Mesenchymal stem cell (in vitro differentiated cells and primary cell): ENCODE measurements at regions not wholly inside any gene's neighbourhood (a gene's known extent, or its start where the extent isn't known, plus 50 kb on each side); places are given as distances from the start of the nearest gene placed in this dataset.

Source experiments
- DNase-seq: peaks from one replicate; pipeline ENCODE4 v3.0.0-alpha.2; 2013
- H2AFZ ChIP-seq: one replicate; pipeline ENCODE4 v1.6.1; 2013; ENCODE audit warnings: low read depth, mild to moderate bottlenecking, control low read depth, inconsistent platforms, low read length, moderate library complexity
- H2AK5ac ChIP-seq: 2 replicates; pipeline ENCODE4 v1.6.1; 2013; ENCODE audit warnings: low read length, moderate library complexity, mild to moderate bottlenecking, inconsistent platforms; ENCODE audit not compliant: severe bottlenecking
- H2BK120ac ChIP-seq: one replicate; pipeline ENCODE4 v1.6.1; 2013; ENCODE audit warnings: low read depth, mild to moderate bottlenecking, inconsistent platforms, low read length, moderate library complexity
- H2BK12ac ChIP-seq, 2 experiments: one replicate each; pipeline ENCODE4 v1.6.1; 2013; ENCODE audit warnings: inconsistent platforms in 2 of 2, low read length in 2 of 2, mild to moderate bottlenecking in 2 of 2, moderate library complexity in 2 of 2, control low read depth in 1 of 2
- H2BK15ac ChIP-seq: one replicate; pipeline ENCODE4 v1.6.1; 2013; ENCODE audit warnings: mild to moderate bottlenecking, low read depth, inconsistent platforms; ENCODE audit not compliant: poor library complexity, severe bottlenecking
- H2BK5ac ChIP-seq: 2 replicates; pipeline ENCODE4 v1.6.1; 2013; ENCODE audit warnings: low read depth, mild to moderate bottlenecking, low read length, control low read depth, inconsistent platforms; ENCODE audit not compliant: poor library complexity, severe bottlenecking
- H3K14ac ChIP-seq, 2 experiments: one replicate each; pipeline ENCODE4 v1.6.1; 2013; ENCODE audit warnings: inconsistent platforms in 2 of 2, low read length in 2 of 2, control low read depth in 1 of 2, mild to moderate bottlenecking in 1 of 2, moderate library complexity in 1 of 2
- H3K18ac ChIP-seq, 2 experiments: one replicate each; pipeline ENCODE4 v1.6.1; 2013; ENCODE audit warnings: inconsistent platforms in 2 of 2, low read length in 2 of 2, control low read depth in 1 of 2, low read depth in 1 of 2, mild to moderate bottlenecking in 1 of 2
- H3K23ac ChIP-seq, 2 experiments: one replicate each; pipeline ENCODE4 v1.6.1; 2013; ENCODE audit warnings: inconsistent platforms in 2 of 2, low read length in 2 of 2, mild to moderate bottlenecking in 2 of 2, moderate library complexity in 2 of 2, control low read depth in 1 of 2
- H3K27ac ChIP-seq: 2 replicates; pipeline ENCODE4 v1.5.1; 2013; ENCODE audit warnings: mild to moderate bottlenecking, moderate library complexity, low read length, control low read depth, inconsistent platforms; ENCODE audit not compliant: poor library complexity, severe bottlenecking
- H3K27me3 ChIP-seq, 2 experiments: 2 replicates each; pipeline versions ENCODE4 v1.6.1 to v1.7.0; 2013; ENCODE audit warnings: low read length in 2 of 2, mild to moderate bottlenecking in 2 of 2, moderate library complexity in 2 of 2, control low read depth in 1 of 2, inconsistent platforms in 1 of 2; ENCODE audit not compliant: control insufficient read depth in 1 of 2, insufficient read depth in 1 of 2
- H3K36me3 ChIP-seq, 2 experiments: 2 replicates each; pipeline versions ENCODE4 v1.6.1 to v1.7.0; 2013; ENCODE audit warnings: low read length in 2 of 2, control low read depth in 1 of 2, inconsistent platforms in 1 of 2, low read depth in 1 of 2, mild to moderate bottlenecking in 1 of 2; ENCODE audit not compliant: insufficient read depth in 2 of 2, control insufficient read depth in 1 of 2
- H3K4ac ChIP-seq, 2 experiments: one replicate each; pipeline ENCODE4 v1.6.1; 2013; ENCODE audit warnings: inconsistent platforms in 2 of 2, low read length in 2 of 2, mild to moderate bottlenecking in 2 of 2, moderate library complexity in 2 of 2, control low read depth in 1 of 2, low read depth in 1 of 2
- H3K4me1 ChIP-seq: 2 replicates; pipeline ENCODE4 v1.6.1; 2013; ENCODE audit warnings: low read depth, low read length, control low read depth; ENCODE audit not compliant: control insufficient read depth, insufficient read depth
- H3K4me2 ChIP-seq: 2 replicates; pipeline ENCODE4 v1.6.1; 2013; ENCODE audit warnings: low read length, mild to moderate bottlenecking, inconsistent platforms; ENCODE audit not compliant: poor library complexity, severe bottlenecking
- H3K4me3 ChIP-seq, 2 experiments: 2 replicates each; pipeline versions ENCODE4 v1.5.1 to v1.7.0; 2013; ENCODE audit warnings: low read length in 2 of 2, mild to moderate bottlenecking in 2 of 2, control low read depth in 1 of 2, low read depth in 1 of 2; ENCODE audit not compliant: insufficient read depth in 1 of 2
- H3K79me1 ChIP-seq: replicated peaks from 2 replicates; pipeline ENCODE4 v1.6.1; 2013; ENCODE audit warnings: mild to moderate bottlenecking, control low read depth, low read length, inconsistent platforms; ENCODE audit not compliant: poor library complexity, severe bottlenecking
- H3K9ac ChIP-seq: 2 replicates; pipeline ENCODE4 v1.7.0; 2013; ENCODE audit warnings: mild to moderate bottlenecking, low read length, moderate library complexity
- H3K9me3 ChIP-seq: 2 replicates; pipeline ENCODE4 v1.7.0; 2013; ENCODE audit warnings: mild to moderate bottlenecking, low read length; ENCODE audit not compliant: control insufficient read depth
- H4K8ac ChIP-seq: one replicate; pipeline ENCODE4 v1.6.1; 2013; ENCODE audit warnings: inconsistent platforms, mild to moderate bottlenecking, low read length, moderate library complexity
- H4K91ac ChIP-seq: one replicate; pipeline ENCODE4 v1.6.1; 2013; ENCODE audit warnings: mild to moderate bottlenecking, low read length, inconsistent platforms
- WGBS: methylation state at CpG from one replicate; pipeline ENCODE4 v1.1.7; 2013; ENCODE audit warnings: mixed read lengths; 5-methylcytosine and 5-hydroxymethylcytosine counted together

DNA sequence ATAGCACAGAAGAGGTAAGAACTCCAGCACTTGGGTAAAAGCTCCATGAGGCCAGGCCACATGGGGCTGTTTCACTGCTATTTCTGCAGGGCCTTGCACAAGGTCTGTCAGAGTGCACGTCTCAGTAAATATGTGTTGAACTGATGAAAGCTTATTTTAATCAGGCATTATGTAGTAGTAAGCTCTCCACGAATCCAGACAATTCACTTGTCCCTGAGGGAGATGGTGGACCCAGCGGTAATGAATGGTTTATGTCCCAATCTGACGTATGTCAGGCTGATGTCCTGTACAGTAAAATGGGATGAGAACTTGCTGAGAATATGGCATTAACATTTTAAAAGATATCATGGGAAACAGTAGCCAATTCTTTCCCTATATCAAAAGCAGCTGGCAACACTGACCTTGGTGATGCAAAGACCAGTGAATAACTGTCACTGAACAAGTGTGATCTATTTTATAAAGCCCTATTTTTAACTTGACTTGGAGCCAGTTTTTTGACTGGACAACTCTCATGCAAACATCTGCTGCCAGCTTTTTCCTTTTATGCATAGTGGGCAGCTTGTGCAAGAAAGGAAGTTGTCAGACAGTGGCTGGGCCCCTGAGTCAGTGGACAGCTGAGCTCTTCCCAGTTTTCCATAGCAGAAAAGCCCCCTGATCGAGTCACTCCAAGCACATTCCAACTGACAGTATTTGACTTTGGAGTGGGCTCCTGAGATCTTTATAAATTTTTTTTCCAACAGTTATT, 519.8 kb upstream of the MDFIC2 start:
- H4K8ac ChIP-seq: no peak overlapping the region
- DNase-seq: peak; percentile 86
- no peaks in the 10 kb centered on the region for H3K9me3 ChIP-seq
- H2BK12ac ChIP-seq: no peak overlapping the region
- WGBS: 90% methylated on average over 4 of the region's 5 CpGs
- no peak overlapping the region for H3K18ac ChIP-seq
- no peak overlapping the region for H3K4ac ChIP-seq
- H3K4me2 ChIP-seq: no peak overlapping the region
- H3K4me3 ChIP-seq: no peak overlapping the region
- no peak overlapping the region for H2AFZ ChIP-seq
- no peak overlapping the region for H2BK15ac ChIP-seq
- peaks cover 2% of the 10 kb centered on the region for H3K4me1 ChIP-seq
- H3K27ac ChIP-seq: peak overlapping the region; percentile 48
- no peak overlapping the region for H4K91ac ChIP-seq
- H3K79me1 ChIP-seq: no peaks in the 10 kb centered on the region
- no peak overlapping the region for H2BK5ac ChIP-seq
- no peak overlapping the region for H3K23ac ChIP-seq
- H3K36me3 ChIP-seq: no peaks in the 10 kb centered on the region
- H3K27me3 ChIP-seq: no peaks in the 10 kb centered on the region
- H3K9ac ChIP-seq: peak overlapping the region; percentile 79
- H3K14ac ChIP-seq: no peak overlapping the region
- H2AK5ac ChIP-seq: no peak overlapping the region
- no peak overlapping the region for H2BK120ac ChIP-seq

DNA sequence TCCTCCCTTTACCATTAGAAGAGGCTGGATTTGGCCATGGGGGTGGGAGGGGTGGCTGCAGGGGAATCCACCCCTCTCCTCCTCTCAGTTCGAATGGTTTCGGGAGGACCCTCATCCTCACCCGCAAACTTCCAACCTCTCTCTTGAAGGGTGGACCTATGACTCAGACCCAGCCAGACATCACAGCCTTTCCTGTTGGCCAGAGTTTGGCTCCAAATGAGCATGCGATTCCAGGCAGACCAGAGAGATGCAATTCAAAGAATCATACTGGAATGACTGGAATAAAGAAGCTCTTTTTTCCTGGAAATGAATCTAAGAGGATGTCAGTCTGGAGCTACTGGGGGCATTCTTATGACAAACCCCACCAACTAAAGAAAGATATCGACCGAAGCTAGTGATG, 516.7 kb upstream of the MDFIC2 start:
- WGBS: 66% methylated on average over 5 of the region's 6 CpGs
- Histone ChIP-seq H2AK5ac (no peak overlapping the region), H3K4me2 (no peak overlapping the region), H3K18ac (no peak overlapping the region), H3K4me1 (peaks cover 2% of the 10 kb centered on the region), H3K36me3 (no peaks in the 10 kb centered on the region), H3K79me1 (no peaks in the 10 kb centered on the region), H3K4me3 (no peak overlapping the region), H3K4ac (no peak overlapping the region), H3K23ac (no peak overlapping the region), H4K8ac (peak overlapping the region; percentile 36), H4K91ac (peak overlapping the region; percentile 55), H2BK15ac (no peak overlapping the region), H3K9ac (peak overlapping the region; percentile 55), H2BK12ac (no peak overlapping the region), H2AFZ (no peak overlapping the region), H2BK120ac (no peak overlapping the region), H2BK5ac (no peak overlapping the region), H3K27ac (peak overlapping the region; percentile 7), H3K14ac (no peak overlapping the region), H3K9me3 (no peaks in the 10 kb centered on the region), H3K27me3 (no peaks in the 10 kb centered on the region)
- peak; percentile 58 for DNase-seq

DNA sequence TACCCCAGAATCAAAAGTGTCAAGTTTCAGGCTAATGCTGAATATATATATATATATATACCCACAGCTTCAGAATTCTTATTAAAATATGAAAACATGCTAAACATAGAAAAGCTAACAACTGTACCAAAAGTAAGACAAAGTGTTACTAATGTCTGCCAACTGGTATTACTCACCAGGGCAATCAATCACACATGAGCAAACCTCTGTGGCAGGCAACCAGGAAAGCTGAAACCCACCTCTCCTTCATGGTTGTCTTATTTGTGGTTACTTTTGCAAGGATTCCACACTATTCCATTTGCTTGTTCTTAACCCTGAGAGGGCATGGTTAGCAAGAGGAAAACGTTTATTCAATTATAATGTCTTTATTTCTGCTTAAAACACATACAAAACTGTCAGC, 512.3 kb upstream of the MDFIC2 start:
- Histone ChIP-seq H3K18ac (peak overlapping the region in 1 of 2 experiments; percentile 34), H3K9me3 (no peaks in the 10 kb centered on the region), H2AK5ac (no peak overlapping the region), H2BK5ac (no peak overlapping the region), H2BK12ac (no peak overlapping the region), H3K4me2 (no peak overlapping the region), H3K4me3 (no peak overlapping the region), H3K79me1 (no peaks in the 10 kb centered on the region), H3K27ac (no peak overlapping the region), H2BK15ac (no peak overlapping the region), H2AFZ (no peak overlapping the region), H4K8ac (no peak overlapping the region), H3K36me3 (no peaks in the 10 kb centered on the region), H3K4me1 (peaks cover 2% of the 10 kb centered on the region), H3K23ac (no peak overlapping the region), H3K14ac (no peak overlapping the region), H3K27me3 (no peaks in the 10 kb centered on the region), H2BK120ac (no peak overlapping the region), H3K9ac (peak overlapping the region; percentile 23), H4K91ac (no peak overlapping the region), H3K4ac (no peak overlapping the region)
- WGBS: no CpG with 5 or more reads among the region's 1 CpG
- DNase-seq: peak; percentile 38

DNA sequence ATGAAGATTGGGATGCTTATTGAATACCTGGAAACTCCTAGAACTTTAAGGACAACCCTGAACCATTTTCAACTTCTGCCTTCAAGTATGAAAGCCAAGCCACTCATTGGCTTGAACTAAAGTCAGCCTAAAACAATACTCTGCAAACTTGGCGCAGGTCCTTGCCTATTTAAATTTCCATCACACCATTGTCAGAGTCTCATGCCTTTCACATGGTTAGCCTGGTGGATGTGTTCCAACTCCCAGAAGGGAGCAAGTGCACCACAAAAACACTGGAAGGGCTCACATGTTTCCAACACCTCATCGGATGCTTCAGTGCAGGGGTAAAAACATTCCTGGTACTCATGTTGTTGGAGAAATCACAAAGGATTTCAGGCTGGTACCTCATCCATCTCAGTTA, 511.6 kb upstream of the MDFIC2 start:
- Histone ChIP-seq H2BK15ac (no peak overlapping the region), H3K4ac (no peak overlapping the region), H3K4me2 (no peak overlapping the region), H3K36me3 (no peaks in the 10 kb centered on the region), H2AFZ (no peak overlapping the region), H2BK12ac (no peak overlapping the region), H3K9me3 (no peaks in the 10 kb centered on the region), H3K27me3 (no peaks in the 10 kb centered on the region), H2BK5ac (no peak overlapping the region), H3K18ac (no peak overlapping the region), H3K4me3 (no peak overlapping the region), H3K14ac (no peak overlapping the region), H3K27ac (no peak overlapping the region), H3K4me1 (peaks cover 2% of the 10 kb centered on the region), H3K79me1 (no peaks in the 10 kb centered on the region), H3K23ac (no peak overlapping the region), H4K91ac (no peak overlapping the region), H4K8ac (no peak overlapping the region), H2BK120ac (no peak overlapping the region), H2AK5ac (peak overlapping the region; percentile 72), H3K9ac (peak overlapping the region; percentile 23)
- no peak for DNase-seq
- 100% methylated on average over 2 of the region's 2 CpGs for WGBS
